PFSK-1 (cell line): ENCODE measurements at regions not wholly inside any gene's neighbourhood (a gene's known extent, or its start where the extent isn't known, plus 50 kb on each side); places are given as distances from the start of the nearest gene placed in this dataset.

Experiments used
- FOXP2 ChIP-seq: optimal IDR thresholded peaks from 2 replicates; pipeline ENCODE3; 2011; ENCODE audit warnings: borderline replicate concordance, control low read depth, inconsistent platforms; ENCODE audit not compliant: insufficient read depth; ENCODE audit errors: extremely low read length, extremely low read depth
- POLR2AphosphoS5 ChIP-seq: IDR thresholded peaks from 2 replicates; pipeline ENCODE4 v1.6.1; 2012; ENCODE audit warnings: low read depth, mild to moderate bottlenecking, control low read depth, low read length, moderate library complexity
- REST ChIP-seq, 2 experiments: IDR thresholded peaks; 2 replicates each; pipeline versions ENCODE4 v1.6.1 to v1.8.0; 2011 to 2012; ENCODE audit warnings: low read depth in 2 of 2, low read length in 2 of 2, control low read depth in 1 of 2, inconsistent platforms in 1 of 2, mild to moderate bottlenecking in 1 of 2, moderate library complexity in 1 of 2; ENCODE audit not compliant: insufficient read depth in 1 of 2
- SIN3A ChIP-seq: IDR thresholded peaks from 2 replicates; pipeline ENCODE4 v1.6.1; 2012; ENCODE audit warnings: mild to moderate bottlenecking, low read length, moderate library complexity, borderline replicate concordance; ENCODE audit not compliant: insufficient read depth
- TAF1 ChIP-seq: IDR thresholded peaks from 2 replicates; pipeline ENCODE4 v1.6.1; 2012; ENCODE audit warnings: low read length, control low read depth, borderline replicate concordance; ENCODE audit not compliant: insufficient read depth

DNA sequence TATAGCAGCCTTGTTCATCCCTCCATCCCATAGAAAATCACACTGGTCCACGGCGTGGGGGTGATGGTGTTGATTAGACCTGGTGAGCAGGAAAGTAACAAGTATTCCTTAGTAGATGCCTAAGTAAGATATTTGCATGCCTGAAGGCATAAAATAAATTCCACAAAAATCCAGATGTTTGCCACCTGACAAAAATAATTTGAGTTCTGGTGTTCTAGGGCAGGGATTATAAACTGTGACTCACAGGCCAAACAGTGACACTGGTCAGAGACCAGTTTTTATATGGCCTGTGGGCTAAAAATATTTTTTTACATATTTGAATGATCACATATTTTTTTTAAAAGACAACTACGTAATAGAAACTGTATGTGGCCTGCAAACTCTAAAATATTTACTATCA lies 310.7 kb downstream of the RFC3 start:
- no peak for TF ChIP-seq REST (IDR thresholded peaks at IDR 0.05; ENCODE audit: insufficient read depth in 1 of 2, low read depth in 2 of 2, low read length in 2 of 2)
- TF ChIP-seq POLR2AphosphoS5: no peak
- no peak for TF ChIP-seq FOXP2
- TF ChIP-seq TAF1: no peak
- TF ChIP-seq SIN3A: no peak

GRCh38 chr13:34129436-34129835 lies 311.5 kb downstream of the RFC3 start:
- no peak for TF ChIP-seq POLR2AphosphoS5
- TF ChIP-seq SIN3A: no peak

- TF ChIP-seq POLR2AphosphoS5: no peak
Measured at GRCh38 chr13:34137200-34137599, 319.3 kb downstream of the RFC3 start.

GRCh38 chr13:34139660-34140227 lies 321.8 kb downstream of the RFC3 start:
- no peak for TF ChIP-seq REST (IDR thresholded peaks at IDR 0.05; ENCODE audit: insufficient read depth in 1 of 2, low read depth in 2 of 2, low read length in 2 of 2)
- TF ChIP-seq SIN3A: no peak
- no peak for TF ChIP-seq TAF1
- TF ChIP-seq POLR2AphosphoS5: no peak
- no peak for TF ChIP-seq FOXP2

DNA sequence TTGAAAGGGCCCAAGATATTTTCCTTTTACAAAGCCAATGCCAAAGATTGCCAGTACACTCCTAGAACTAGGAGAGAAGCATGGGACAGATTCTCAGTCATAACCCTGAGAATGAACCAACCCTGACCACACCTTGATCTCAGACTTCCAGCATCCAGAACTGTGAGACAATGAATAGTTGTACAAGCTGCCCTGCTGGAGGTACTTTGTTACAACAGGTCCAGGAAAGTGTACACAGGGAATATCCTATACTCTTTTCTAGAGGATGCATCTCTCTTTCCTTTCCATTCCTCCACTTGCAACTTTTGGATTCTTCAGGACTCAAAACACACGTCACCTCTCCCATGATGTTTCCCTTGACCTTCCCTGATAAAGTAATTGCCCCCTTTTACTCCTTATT lies 325.7 kb downstream of the RFC3 start:
- TF ChIP-seq TAF1 (no peak), POLR2AphosphoS5 (no peak), SIN3A (no peak), REST (IDR thresholded peaks at IDR 0.05; ENCODE audit: insufficient read depth in 1 of 2, low read depth in 2 of 2, low read length in 2 of 2) (no peak), FOXP2 (no peak)

GRCh38 chr13:34144142-34144541 lies 326.2 kb downstream of the RFC3 start:
- TF ChIP-seq FOXP2 (no peak), POLR2AphosphoS5 (no peak), REST (IDR thresholded peaks at IDR 0.05; ENCODE audit: insufficient read depth in 1 of 2, low read depth in 2 of 2, low read length in 2 of 2) (no peak), TAF1 (no peak), SIN3A (no peak)
